ENCODE measurements at regions not wholly inside any gene's neighbourhood (a gene's known extent, or its start where the extent isn't known, plus 50 kb on each side); places are given as distances from the start of the nearest gene placed in this dataset.
"Not testable (repeated sequence)": the region's sequence is repeated elsewhere in the genome, so short reads cannot be mapped to it uniquely, and the experiment has no call there.

DNA sequence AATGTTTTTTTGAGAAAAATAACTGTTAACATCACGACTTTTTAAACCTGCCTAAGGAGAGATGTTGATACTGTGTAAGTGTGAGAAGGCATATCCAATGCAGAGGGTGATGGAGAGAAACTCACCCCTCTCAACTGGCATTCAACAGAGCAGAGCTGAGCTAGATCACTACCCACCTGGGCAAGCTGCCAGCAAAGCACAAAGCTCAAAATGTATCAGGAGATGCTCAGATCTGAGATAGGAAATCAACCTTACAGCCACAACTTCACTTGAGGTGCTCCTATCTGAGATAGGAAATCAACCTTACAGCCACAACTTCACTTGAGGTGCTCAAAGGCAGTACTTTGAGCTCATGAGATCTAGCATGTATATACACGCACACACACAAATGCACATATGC lies 151.5 kb upstream of the PDE1C start:
- Histone ChIP-seq H2BK12ac (ENCODE audit: low read length) (no peak overlapping the region), H3K23ac (ENCODE audit: low read length) (no peak overlapping the region), H3K4me3 (ENCODE audit: low read depth, low read length) (no peak overlapping the region), H2BK5ac (ENCODE audit: low read depth, low read length, poor library complexity) (no peak overlapping the region), H3K4me1 (ENCODE audit: control insufficient read depth in 1 of 2, insufficient read depth in 2 of 2, low read length in 2 of 2) (no peaks in the 10 kb centered on the region), H3K4me2 (ENCODE audit: low read length) (no peak overlapping the region), H3K9ac (ENCODE audit: low read length) (no peak overlapping the region), H3K18ac (ENCODE audit: low read length) (no peak overlapping the region), H2BK120ac (ENCODE audit: insufficient read depth, low read length, poor library complexity) (no peak overlapping the region), H2AK5ac (ENCODE audit: low read length) (no peak overlapping the region), H3K27me3 (ENCODE audit: insufficient read depth, low read length) (no peaks in the 10 kb centered on the region), H3K27ac (ENCODE audit: low read depth, low read length) (no peak overlapping the region), H3K14ac (ENCODE audit: low read length) (no peak overlapping the region), H4K8ac (ENCODE audit: low read depth, low read length) (no peak overlapping the region), H2AFZ (ENCODE audit: insufficient read depth, low read length, poor library complexity) (no peak overlapping the region), H3K9me3 (ENCODE audit: insufficient read depth, low read depth, low read length) (no peaks in the 10 kb centered on the region), H3K4ac (ENCODE audit: low read depth, low read length) (no peak overlapping the region), H3K79me1 (ENCODE audit: low read length) (no peaks in the 10 kb centered on the region), H3K36me3 (ENCODE audit: control insufficient read depth in 1 of 2, insufficient read depth in 2 of 2, low read length in 2 of 2) (no peaks in the 10 kb centered on the region), H4K12ac (ENCODE audit: low read depth, low read length) (no peak overlapping the region), H4K91ac (ENCODE audit: low read depth, low read length) (no peak overlapping the region), H3K79me2 (ENCODE audit: control insufficient read depth, insufficient read depth, low read length, poor library complexity) (no peaks in the 10 kb centered on the region)
- WGBS (ENCODE audit: extremely low coverage, insufficient coverage, insufficient read length), result no CpG with 5 or more reads among the region's 2 CpGs
- no peak for DNase-seq

GRCh38 chr7:32221056-32221455 lies 150.8 kb upstream of the PDE1C start:
- H3K14ac ChIP-seq (ENCODE audit: low read length), result no peak overlapping the region
- H3K9ac ChIP-seq (ENCODE audit: low read length), result no peak overlapping the region
- no peaks in the 10 kb centered on the region for H3K79me2 ChIP-seq (ENCODE audit: control insufficient read depth, insufficient read depth, low read length, poor library complexity)
- H3K79me1 ChIP-seq (ENCODE audit: low read length), result no peaks in the 10 kb centered on the region
- no peak overlapping the region for H2BK5ac ChIP-seq (ENCODE audit: low read depth, low read length, poor library complexity)
- no peak overlapping the region for H2AK5ac ChIP-seq (ENCODE audit: low read length)
- no peak overlapping the region for H3K4me3 ChIP-seq (ENCODE audit: low read depth, low read length)
- no peaks in the 10 kb centered on the region for H3K9me3 ChIP-seq (ENCODE audit: insufficient read depth, low read depth, low read length)
- no peak overlapping the region for H3K18ac ChIP-seq (ENCODE audit: low read length)
- no peak overlapping the region for H4K8ac ChIP-seq (ENCODE audit: low read depth, low read length)
- H4K12ac ChIP-seq (ENCODE audit: low read depth, low read length), result no peak overlapping the region
- WGBS (ENCODE audit: extremely low coverage, insufficient coverage, insufficient read length), result no CpG with 5 or more reads among the region's 2 CpGs
- no peaks in the 10 kb centered on the region for H3K36me3 ChIP-seq (ENCODE audit: control insufficient read depth in 1 of 2, insufficient read depth in 2 of 2, low read length in 2 of 2)
- H2BK12ac ChIP-seq (ENCODE audit: low read length), result no peak overlapping the region
- H3K4me1 ChIP-seq (ENCODE audit: control insufficient read depth in 1 of 2, insufficient read depth in 2 of 2, low read length in 2 of 2), result no peaks in the 10 kb centered on the region
- no peak for DNase-seq
- no peak overlapping the region for H3K4ac ChIP-seq (ENCODE audit: low read depth, low read length)
- H2AFZ ChIP-seq (ENCODE audit: insufficient read depth, low read length, poor library complexity), result no peak overlapping the region
- H3K27ac ChIP-seq (ENCODE audit: low read depth, low read length), result no peak overlapping the region
- no peaks in the 10 kb centered on the region for H3K27me3 ChIP-seq (ENCODE audit: insufficient read depth, low read length)
- no peak overlapping the region for H3K4me2 ChIP-seq (ENCODE audit: low read length)
- H3K23ac ChIP-seq (ENCODE audit: low read length), result no peak overlapping the region
- no peak overlapping the region for H2BK120ac ChIP-seq (ENCODE audit: insufficient read depth, low read length, poor library complexity)
- H4K91ac ChIP-seq (ENCODE audit: low read depth, low read length), result no peak overlapping the region

GRCh38 chr7:32219831-32220230 lies 149.6 kb upstream of the PDE1C start:
- not testable (repeated sequence) for H2BK120ac ChIP-seq (ENCODE audit: insufficient read depth, low read length, poor library complexity); H4K8ac ChIP-seq (ENCODE audit: low read depth, low read length); H3K36me3 ChIP-seq (ENCODE audit: control insufficient read depth in 1 of 2, insufficient read depth in 2 of 2, low read length in 2 of 2); H3K18ac ChIP-seq (ENCODE audit: low read length); H3K14ac ChIP-seq (ENCODE audit: low read length); H2AFZ ChIP-seq (ENCODE audit: insufficient read depth, low read length, poor library complexity); H2AK5ac ChIP-seq (ENCODE audit: low read length); H3K27me3 ChIP-seq (ENCODE audit: insufficient read depth, low read length); H3K4ac ChIP-seq (ENCODE audit: low read depth, low read length); H3K4me2 ChIP-seq (ENCODE audit: low read length); H4K91ac ChIP-seq (ENCODE audit: low read depth, low read length); H3K23ac ChIP-seq (ENCODE audit: low read length); DNase-seq; H3K4me3 ChIP-seq (ENCODE audit: low read depth, low read length); H3K79me1 ChIP-seq (ENCODE audit: low read length); H3K79me2 ChIP-seq (ENCODE audit: control insufficient read depth, insufficient read depth, low read length, poor library complexity); H3K27ac ChIP-seq (ENCODE audit: low read depth, low read length); H3K9me3 ChIP-seq (ENCODE audit: insufficient read depth, low read depth, low read length); H2BK12ac ChIP-seq (ENCODE audit: low read length); H3K9ac ChIP-seq (ENCODE audit: low read length); H4K12ac ChIP-seq (ENCODE audit: low read depth, low read length); H3K4me1 ChIP-seq (ENCODE audit: control insufficient read depth in 1 of 2, insufficient read depth in 2 of 2, low read length in 2 of 2); H2BK5ac ChIP-seq (ENCODE audit: low read depth, low read length, poor library complexity)
- no CpG with 5 or more reads among the region's 1 CpG for WGBS (ENCODE audit: extremely low coverage, insufficient coverage, insufficient read length)

- Histone ChIP-seq H3K9me3 (ENCODE audit: insufficient read depth, low read depth, low read length) (no peaks in the 10 kb centered on the region), H3K4me2 (ENCODE audit: low read length) (no peak overlapping the region), H2BK12ac (ENCODE audit: low read length) (no peak overlapping the region), H3K4me1 (ENCODE audit: control insufficient read depth in 1 of 2, insufficient read depth in 2 of 2, low read length in 2 of 2) (no peaks in the 10 kb centered on the region), H2AFZ (ENCODE audit: insufficient read depth, low read length, poor library complexity) (no peak overlapping the region), H3K23ac (ENCODE audit: low read length) (no peak overlapping the region), H2BK120ac (ENCODE audit: insufficient read depth, low read length, poor library complexity) (no peak overlapping the region), H2BK5ac (ENCODE audit: low read depth, low read length, poor library complexity) (no peak overlapping the region), H3K36me3 (ENCODE audit: control insufficient read depth in 1 of 2, insufficient read depth in 2 of 2, low read length in 2 of 2) (no peaks in the 10 kb centered on the region), H3K79me2 (ENCODE audit: control insufficient read depth, insufficient read depth, low read length, poor library complexity) (no peaks in the 10 kb centered on the region), H4K12ac (ENCODE audit: low read depth, low read length) (no peak overlapping the region), H3K79me1 (ENCODE audit: low read length) (no peaks in the 10 kb centered on the region), H4K8ac (ENCODE audit: low read depth, low read length) (no peak overlapping the region), H3K27ac (ENCODE audit: low read depth, low read length) (no peak overlapping the region), H3K4ac (ENCODE audit: low read depth, low read length) (no peak overlapping the region), H3K18ac (ENCODE audit: low read length) (no peak overlapping the region), H3K4me3 (ENCODE audit: low read depth, low read length) (no peak overlapping the region), H4K91ac (ENCODE audit: low read depth, low read length) (no peak overlapping the region), H3K9ac (ENCODE audit: low read length) (no peak overlapping the region), H3K27me3 (ENCODE audit: insufficient read depth, low read length) (no peaks in the 10 kb centered on the region), H2AK5ac (ENCODE audit: low read length) (no peak overlapping the region), H3K14ac (ENCODE audit: low read length) (no peak overlapping the region)
- WGBS (ENCODE audit: extremely low coverage, insufficient coverage, insufficient read length), result no CpG with 5 or more reads among the region's 3 CpGs
- no peak for DNase-seq
Observed at GRCh38 chr7:32219416-32219815, 149.2 kb upstream of the PDE1C start.
